ENCODE measurements at regions not wholly inside any gene's neighbourhood (a gene's known extent, or its start where the extent isn't known, plus 50 kb on each side); places are given as distances from the start of the nearest gene placed in this dataset.

GRCh38 chr10:123459371-123460091 is 206.6 kb upstream of the GPR26 start:
- Histone ChIP-seq H3K9me2 (replicated peaks; ENCODE audit: low read depth, low read length) (no peaks in the 10 kb centered on the region), H4K20me1 (ENCODE audit: insufficient read depth, low read length, poor library complexity, severe bottlenecking) (no peaks in the 10 kb centered on the region), H3K79me2 (ENCODE audit: insufficient read depth, low read length) (no peaks in the 10 kb centered on the region), H3K9me3 (ENCODE audit: insufficient read depth, low read depth, low read length) (peaks cover 3% of the 10 kb centered on the region; the same call in 1 of the 2 replicates), H3F3A (ENCODE audit: low read depth) (no peaks in the 10 kb centered on the region), H3K9ac (ENCODE audit: low read depth, low read length, poor library complexity, severe bottlenecking) (no peak overlapping the region), H3K4me2 (ENCODE audit: low read depth, low read length, poor library complexity, severe bottlenecking) (no peak overlapping the region), H3K4me1 (ENCODE audit: insufficient read depth, low read length, poor library complexity, severe bottlenecking) (no peaks in the 10 kb centered on the region), H2AFZ (ENCODE audit: low read length) (no peak overlapping the region), H3K27me3 (ENCODE audit: insufficient read depth, low read length, poor library complexity, severe bottlenecking) (no peaks in the 10 kb centered on the region), H3K4me3 (ENCODE audit: low read length, poor library complexity, severe bottlenecking) (no peak overlapping the region), H3K36me3 (ENCODE audit: insufficient read depth, low read length) (no peaks in the 10 kb centered on the region)
- TF ChIP-seq EZH2phosphoT487 (IDR thresholded peaks at IDR 0.05; ENCODE audit: borderline replicate concordance) = no peak
- no peak for TF ChIP-seq CTCF (conservative IDR thresholded peaks at IDR 0.05; ENCODE audit: low read length)

- H3K9me2 ChIP-seq (replicated peaks; ENCODE audit: low read depth, low read length) = no peaks in the 10 kb centered on the region
- no peak overlapping the region for H3K4me3 ChIP-seq (ENCODE audit: low read length, poor library complexity, severe bottlenecking)
- H3K79me2 ChIP-seq (ENCODE audit: insufficient read depth, low read length) = no peaks in the 10 kb centered on the region
- no peak overlapping the region for H3K9ac ChIP-seq (ENCODE audit: low read depth, low read length, poor library complexity, severe bottlenecking)
- H3K9me3 ChIP-seq (ENCODE audit: insufficient read depth, low read depth, low read length) = peaks cover 3% of the 10 kb centered on the region; the same call in 1 of the 2 replicates
- no peaks in the 10 kb centered on the region for H3K36me3 ChIP-seq (ENCODE audit: insufficient read depth, low read length)
- TF ChIP-seq CTCF (conservative IDR thresholded peaks at IDR 0.05; ENCODE audit: low read length) = no peak
- H2AFZ ChIP-seq (ENCODE audit: low read length) = no peak overlapping the region
- no peaks in the 10 kb centered on the region for H4K20me1 ChIP-seq (ENCODE audit: insufficient read depth, low read length, poor library complexity, severe bottlenecking)
- no peaks in the 10 kb centered on the region for H3K27me3 ChIP-seq (ENCODE audit: insufficient read depth, low read length, poor library complexity, severe bottlenecking)
- H3K4me1 ChIP-seq (ENCODE audit: insufficient read depth, low read length, poor library complexity, severe bottlenecking) = no peaks in the 10 kb centered on the region
- no peaks in the 10 kb centered on the region for H3F3A ChIP-seq (ENCODE audit: low read depth)
- no peak overlapping the region for H3K4me2 ChIP-seq (ENCODE audit: low read depth, low read length, poor library complexity, severe bottlenecking)
These were observed 203.9 kb upstream of the GPR26 start for GRCh38 chr10:123462246-123462645.

- Histone ChIP-seq H3K9me2 (replicated peaks; ENCODE audit: low read depth, low read length) (no peaks in the 10 kb centered on the region), H4K20me1 (ENCODE audit: insufficient read depth, low read length, poor library complexity, severe bottlenecking) (no peaks in the 10 kb centered on the region), H3K9me3 (ENCODE audit: insufficient read depth, low read depth, low read length) (peaks cover 3% of the 10 kb centered on the region; the same call in 1 of the 2 replicates), H3K4me3 (ENCODE audit: low read length, poor library complexity, severe bottlenecking) (no peak overlapping the region), H3K79me2 (ENCODE audit: insufficient read depth, low read length) (no peaks in the 10 kb centered on the region), H3F3A (ENCODE audit: low read depth) (no peaks in the 10 kb centered on the region), H3K4me1 (ENCODE audit: insufficient read depth, low read length, poor library complexity, severe bottlenecking) (no peaks in the 10 kb centered on the region), H3K27me3 (ENCODE audit: insufficient read depth, low read length, poor library complexity, severe bottlenecking) (no peaks in the 10 kb centered on the region), H3K36me3 (ENCODE audit: insufficient read depth, low read length) (no peaks in the 10 kb centered on the region), H3K4me2 (ENCODE audit: low read depth, low read length, poor library complexity, severe bottlenecking) (no peak overlapping the region), H3K9ac (ENCODE audit: low read depth, low read length, poor library complexity, severe bottlenecking) (no peak overlapping the region), H2AFZ (ENCODE audit: low read length) (no peak overlapping the region)
- TF ChIP-seq EZH2phosphoT487 (IDR thresholded peaks at IDR 0.05; ENCODE audit: borderline replicate concordance) (no peak), CTCF (conservative IDR thresholded peaks at IDR 0.05; ENCODE audit: low read length) (no peak)
These were observed 203.4 kb upstream of the GPR26 start for GRCh38 chr10:123462756-123463155.
